Keratinocyte (primary cell): ENCODE measurements at regions not wholly inside any gene's neighbourhood (a gene's known extent, or its start where the extent isn't known, plus 50 kb on each side); places are given as distances from the start of the nearest gene placed in this dataset.

Experiments used
- DNase-seq: peaks from one replicate; pipeline ENCODE4 v3.0.0-alpha.2; 2011; ENCODE audit warnings: low read depth, missing footprints, low spot score
- FAIRE-seq: peaks from 2 replicates; lab custom pipeline; 2011; peaks lifted over from hg19 to GRCh38; lab: Jason Lieb, UNC
- H2AFZ ChIP-seq: 2 replicates; pipeline ENCODE4 v1.6.0; 2012; ENCODE audit warnings: low read length, control low read depth, inconsistent platforms; ENCODE audit not compliant: control insufficient read depth
- H3K27ac ChIP-seq: 2 replicates; pipeline ENCODE4 v1.5.1; 2011; ENCODE audit warnings: low read length; ENCODE audit not compliant: control insufficient read depth, insufficient read depth
- H3K27me3 ChIP-seq: 3 replicates; pipeline ENCODE4 v1.6.0; 2011; ENCODE audit warnings: low read length; ENCODE audit not compliant: control insufficient read depth, insufficient read depth; ENCODE audit errors: extremely low read depth
- H3K36me3 ChIP-seq, 2 experiments: 2 replicates in 1 of 2; 3 replicates in 1 of 2; pipeline ENCODE4 v1.5.1; 2011; ENCODE audit warnings: low read length in 2 of 2, mild to moderate bottlenecking in 1 of 2; ENCODE audit not compliant: control insufficient read depth in 2 of 2, insufficient read depth in 2 of 2; ENCODE audit errors: extremely low read depth in 1 of 2
- H3K4me1 ChIP-seq: 3 replicates; pipeline ENCODE4 v1.5.1; 2011; ENCODE audit warnings: low read length; ENCODE audit not compliant: control insufficient read depth, insufficient read depth; ENCODE audit errors: extremely low read depth
- H3K4me2 ChIP-seq: 3 replicates; pipeline ENCODE4 v1.6.0; 2011; ENCODE audit warnings: low read depth, low read length; ENCODE audit not compliant: control insufficient read depth, insufficient read depth; ENCODE audit errors: extremely low read depth
- H3K4me3 ChIP-seq, 3 experiments: fragments of 200-600 bp in 1 of 3; sonication (generic) in 1 of 3; 2 replicates in 2 of 3; 3 replicates in 1 of 3; pipeline ENCODE4 v1.5.1; 2011 to 2016; ENCODE audit warnings: low read length in 3 of 3, mild to moderate bottlenecking in 3 of 3, control low read depth in 2 of 3, inconsistent platforms in 1 of 3, low read depth in 1 of 3, mixed read lengths in 1 of 3, mixed run types in 1 of 3, moderate library complexity in 1 of 3; ENCODE audit not compliant: control insufficient read depth in 2 of 3, insufficient read depth in 2 of 3; ENCODE audit errors: extremely low read depth in 1 of 3
- H3K79me2 ChIP-seq: 2 replicates; pipeline ENCODE4 v1.6.0; 2012; ENCODE audit warnings: low read length; ENCODE audit not compliant: control insufficient read depth, insufficient read depth
- H3K9ac ChIP-seq: 3 replicates; pipeline ENCODE4 v1.6.0; 2011; ENCODE audit warnings: low read length; ENCODE audit not compliant: control insufficient read depth, insufficient read depth; ENCODE audit errors: extremely low read depth
- H3K9me1 ChIP-seq: 3 replicates; pipeline ENCODE4 v1.6.0; 2011; ENCODE audit warnings: low read length; ENCODE audit not compliant: control insufficient read depth, insufficient read depth; ENCODE audit errors: extremely low read depth
- H3K9me3 ChIP-seq: 2 replicates; pipeline ENCODE4 v1.5.1; 2012; ENCODE audit warnings: low read depth, low read length; ENCODE audit not compliant: control insufficient read depth
- H4K20me1 ChIP-seq: 3 replicates; pipeline ENCODE4 v1.6.0; 2011; ENCODE audit warnings: low read length; ENCODE audit not compliant: control insufficient read depth, insufficient read depth; ENCODE audit errors: extremely low read depth
- EZH2 ChIP-seq: IDR thresholded peaks from one replicate; pipeline ENCODE4 v1.6.1; 2012; ENCODE audit warnings: inconsistent platforms, mild to moderate bottlenecking, low read length, moderate library complexity
- dilution Hi-C: fragments of 300-500 bp; cut with MboI; formaldehyde crosslinking; loops from one replicate; pipeline ENCODE4 v1.7.0; 2020; ENCODE audit warnings: low sequenced_read_pairs; ENCODE audit not compliant: extremely low pct_ligation_motif_present
- TF ChIP-seq, protein P1 (sequence below), 3 experiments: IDR thresholded peaks in 1 of 3; conservative IDR thresholded peaks in 1 of 3; optimal IDR thresholded peaks in 1 of 3; 2 replicates in 2 of 3; 3 replicates in 1 of 3; pipeline versions ENCODE3 to v1.5.1; 2011; ENCODE audit warnings: low read length in 3 of 3, mild to moderate bottlenecking in 3 of 3, moderate library complexity in 2 of 3, control low read depth in 1 of 3, inconsistent platforms in 1 of 3; ENCODE audit not compliant: insufficient read depth in 2 of 3; ENCODE audit errors: extremely low read depth in 1 of 3

DNA sequence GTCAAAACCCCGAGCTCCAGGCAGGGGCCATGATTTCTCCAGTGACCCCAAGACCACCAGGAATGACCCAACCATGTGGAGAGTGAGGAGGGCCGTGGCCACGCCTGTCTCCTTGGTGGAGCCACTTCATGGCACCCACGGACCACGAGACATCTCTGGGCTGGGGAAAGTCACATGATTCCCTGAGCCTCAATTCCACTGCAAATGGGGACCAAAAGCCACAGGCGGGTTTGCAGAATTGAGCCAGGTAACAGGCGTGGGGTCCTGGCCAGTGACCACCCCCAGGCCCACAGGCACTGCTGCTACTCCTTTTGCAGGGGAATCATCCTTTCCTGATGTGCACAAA is 178.9 kb downstream of the CTTN start:
- dilution Hi-C loops: no loop called here
- no peak overlapping the region for H3K4me3 ChIP-seq
- no peaks in the 10 kb centered on the region for H3K9me1 ChIP-seq
- no peaks in the 10 kb centered on the region for H3K27me3 ChIP-seq
- no peak overlapping the region for H2AFZ ChIP-seq
- no peaks in the 10 kb centered on the region for H3K79me2 ChIP-seq
- FAIRE-seq (no peak), DNase-seq (no peak)
- H3K9ac ChIP-seq: no peak overlapping the region
- no peaks in the 10 kb centered on the region for H3K4me1 ChIP-seq
- H4K20me1 ChIP-seq: no peaks in the 10 kb centered on the region
- TF ChIP-seq, protein P1, sequence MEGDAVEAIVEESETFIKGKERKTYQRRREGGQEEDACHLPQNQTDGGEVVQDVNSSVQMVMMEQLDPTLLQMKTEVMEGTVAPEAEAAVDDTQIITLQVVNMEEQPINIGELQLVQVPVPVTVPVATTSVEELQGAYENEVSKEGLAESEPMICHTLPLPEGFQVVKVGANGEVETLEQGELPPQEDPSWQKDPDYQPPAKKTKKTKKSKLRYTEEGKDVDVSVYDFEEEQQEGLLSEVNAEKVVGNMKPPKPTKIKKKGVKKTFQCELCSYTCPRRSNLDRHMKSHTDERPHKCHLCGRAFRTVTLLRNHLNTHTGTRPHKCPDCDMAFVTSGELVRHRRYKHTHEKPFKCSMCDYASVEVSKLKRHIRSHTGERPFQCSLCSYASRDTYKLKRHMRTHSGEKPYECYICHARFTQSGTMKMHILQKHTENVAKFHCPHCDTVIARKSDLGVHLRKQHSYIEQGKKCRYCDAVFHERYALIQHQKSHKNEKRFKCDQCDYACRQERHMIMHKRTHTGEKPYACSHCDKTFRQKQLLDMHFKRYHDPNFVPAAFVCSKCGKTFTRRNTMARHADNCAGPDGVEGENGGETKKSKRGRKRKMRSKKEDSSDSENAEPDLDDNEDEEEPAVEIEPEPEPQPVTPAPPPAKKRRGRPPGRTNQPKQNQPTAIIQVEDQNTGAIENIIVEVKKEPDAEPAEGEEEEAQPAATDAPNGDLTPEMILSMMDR (optimal IDR thresholded peaks at IDR 0.05 in 1 of 3, IDR thresholded peaks at IDR 0.05 in 1 of 3, conservative IDR thresholded peaks at IDR 0.05 in 1 of 3; ENCODE audit: extremely low read depth in 1 of 3, insufficient read depth in 2 of 3, low read length in 3 of 3): no peak
- no peak for TF ChIP-seq EZH2
- H3K9me3 ChIP-seq: peaks cover 7% of the 10 kb centered on the region
- no peaks in the 10 kb centered on the region for H3K36me3 ChIP-seq
- no peak overlapping the region for H3K4me2 ChIP-seq
- no peak overlapping the region for H3K27ac ChIP-seq

DNA sequence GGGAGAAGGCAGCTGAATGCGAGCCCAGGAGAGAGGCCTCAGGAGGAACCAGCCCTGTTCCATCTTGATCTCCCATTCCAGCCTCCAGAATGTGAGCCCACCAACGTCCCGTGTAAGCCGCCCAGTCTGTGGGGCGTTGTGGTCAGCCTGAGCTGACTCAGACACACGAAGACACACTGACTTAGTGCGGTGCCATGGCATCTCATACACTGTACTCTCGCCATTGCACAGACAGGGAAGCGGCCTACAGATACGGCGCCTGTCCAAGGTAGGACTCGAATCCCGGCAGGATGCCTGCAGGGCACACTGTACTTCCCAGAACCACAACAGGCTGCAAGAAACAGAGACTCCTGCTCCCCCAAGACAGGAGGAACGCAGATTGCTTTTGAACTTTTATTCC is 179.6 kb downstream of the CTTN start:
- H4K20me1 ChIP-seq: no peaks in the 10 kb centered on the region
- H3K36me3 ChIP-seq: no peaks in the 10 kb centered on the region
- H3K27me3 ChIP-seq: no peaks in the 10 kb centered on the region
- peaks cover 7% of the 10 kb centered on the region for H3K9me3 ChIP-seq
- no peaks in the 10 kb centered on the region for H3K9me1 ChIP-seq
- no peak overlapping the region for H3K9ac ChIP-seq
- no peak for FAIRE-seq
- no peak for TF ChIP-seq EZH2
- TF ChIP-seq, protein P1 (optimal IDR thresholded peaks at IDR 0.05 in 1 of 3, IDR thresholded peaks at IDR 0.05 in 1 of 3, conservative IDR thresholded peaks at IDR 0.05 in 1 of 3; ENCODE audit: extremely low read depth in 1 of 3, insufficient read depth in 2 of 3, low read length in 3 of 3): no peak
- no peak overlapping the region for H3K27ac ChIP-seq
- H3K4me2 ChIP-seq: no peak overlapping the region
- H2AFZ ChIP-seq: no peak overlapping the region
- no peaks in the 10 kb centered on the region for H3K4me1 ChIP-seq
- no peaks in the 10 kb centered on the region for H3K79me2 ChIP-seq
- no peak for DNase-seq
- no peak overlapping the region for H3K4me3 ChIP-seq
- dilution Hi-C loops: no loop called here
